ENCODE measurements at regions not wholly inside any gene's neighbourhood (a gene's known extent, or its start where the extent isn't known, plus 50 kb on each side); places are given as distances from the start of the nearest gene placed in this dataset.

- DNase-seq (ENCODE audit: low read depth): no peak
- H3K4me3 ChIP-seq (ENCODE audit: low read depth, low read length): no peak overlapping the region
These were observed 240.6 kb downstream of the PTBP2 start for GRCh38 chr1:96962216-96962615.

GRCh38 chr1:96962751-96963211 lies 241.2 kb downstream of the PTBP2 start:
- peak; percentile 14 for DNase-seq (ENCODE audit: low read depth)

GRCh38 chr1:96964761-96965160 lies 243.2 kb downstream of the PTBP2 start:
- no peak for DNase-seq (ENCODE audit: low read depth)
- H3K4me3 ChIP-seq (ENCODE audit: low read depth, low read length): no peak overlapping the region

More at GRCh38 chr1:96962751-96963211, 241.2 kb downstream of the PTBP2 start:
- H3K4me3 ChIP-seq (ENCODE audit: low read depth, low read length): no peak overlapping the region

- H3K4me3 ChIP-seq (ENCODE audit: low read depth, low read length): no peak overlapping the region
- peak; percentile 30 for DNase-seq (ENCODE audit: low read depth)
These were observed 245.1 kb downstream of the PTBP2 start for GRCh38 chr1:96966536-96967138.

- DNase-seq (ENCODE audit: low read depth): no peak
These were observed 245.7 kb downstream of the PTBP2 start for GRCh38 chr1:96967311-96967710.

GRCh38 chr1:96968541-96968940 lies 247.0 kb downstream of the PTBP2 start:
- DNase-seq (ENCODE audit: low read depth): no peak
- H3K4me3 ChIP-seq (ENCODE audit: low read depth, low read length): no peak overlapping the region

More at GRCh38 chr1:96967311-96967710, 245.7 kb downstream of the PTBP2 start:
- H3K4me3 ChIP-seq (ENCODE audit: low read depth, low read length): no peak overlapping the region

GRCh38 chr1:96968983-96969382 lies 247.4 kb downstream of the PTBP2 start:
- H3K4me3 ChIP-seq (ENCODE audit: low read depth, low read length): no peak overlapping the region
- peak; percentile 45 for DNase-seq (ENCODE audit: low read depth)

- no peak for DNase-seq (ENCODE audit: low read depth)
- no peak overlapping the region for H3K4me3 ChIP-seq (ENCODE audit: low read depth, low read length)
These were observed 248.1 kb downstream of the PTBP2 start for GRCh38 chr1:96969656-96970163.

GRCh38 chr1:96971439-96971838 lies 249.9 kb downstream of the PTBP2 start:
- no peak for DNase-seq (ENCODE audit: low read depth)
- H3K4me3 ChIP-seq (ENCODE audit: low read depth, low read length): no peak overlapping the region

- no peak for DNase-seq (ENCODE audit: low read depth)
- no peak overlapping the region for H3K4me3 ChIP-seq (ENCODE audit: low read depth, low read length)
These were observed 250.4 kb downstream of the PTBP2 start for GRCh38 chr1:96971849-96972602.

GRCh38 chr1:96973605-96974004 lies 252.0 kb downstream of the PTBP2 start:
- H3K4me3 ChIP-seq (ENCODE audit: low read depth, low read length): no peak overlapping the region
- DNase-seq (ENCODE audit: low read depth): no peak

- H3K4me3 ChIP-seq (ENCODE audit: low read depth, low read length): no peak overlapping the region
- DNase-seq (ENCODE audit: low read depth): no peak
These were observed 256.9 kb downstream of the PTBP2 start for GRCh38 chr1:96978444-96978843.

GRCh38 chr1:96978901-96979300 lies 257.3 kb downstream of the PTBP2 start:
- H3K4me3 ChIP-seq (ENCODE audit: low read depth, low read length): no peak overlapping the region
- DNase-seq (ENCODE audit: low read depth): no peak

GRCh38 chr1:96979304-96980268 lies 258.0 kb downstream of the PTBP2 start:
- DNase-seq (ENCODE audit: low read depth): no peak
- H3K4me3 ChIP-seq (ENCODE audit: low read depth, low read length): no peak overlapping the region

GRCh38 chr1:96980448-96980847 lies 258.9 kb downstream of the PTBP2 start:
- DNase-seq (ENCODE audit: low read depth): no peak
- H3K4me3 ChIP-seq (ENCODE audit: low read depth, low read length): no peak overlapping the region

GRCh38 chr1:96981181-96981580 lies 259.6 kb downstream of the PTBP2 start:
- DNase-seq (ENCODE audit: low read depth): no peak
- H3K4me3 ChIP-seq (ENCODE audit: low read depth, low read length): no peak overlapping the region

GRCh38 chr1:96982118-96982517 lies 260.5 kb downstream of the PTBP2 start:
- no peak overlapping the region for H3K4me3 ChIP-seq (ENCODE audit: low read depth, low read length)
- DNase-seq (ENCODE audit: low read depth): no peak

- no peak overlapping the region for H3K4me3 ChIP-seq (ENCODE audit: low read depth, low read length)
- DNase-seq (ENCODE audit: low read depth): no peak
These were observed 262.3 kb downstream of the PTBP2 start for GRCh38 chr1:96983866-96984265.

GRCh38 chr1:96987186-96987703 lies 265.7 kb downstream of the PTBP2 start:
- no peak for DNase-seq (ENCODE audit: low read depth)
- H3K4me3 ChIP-seq (ENCODE audit: low read depth, low read length): no peak overlapping the region

Measured in skeletal muscle cell (primary cell).